Left renal pelvis (tissue), 4 donors: ENCODE measurements at regions not wholly inside any gene's neighbourhood (a gene's known extent, or its start where the extent isn't known, plus 50 kb on each side); places are given as distances from the start of the nearest gene placed in this dataset.

Experiments used
- DNase-seq, 4 donors: peaks; one replicate each; pipeline ENCODE4 v3.0.0-alpha.2; 2013; ENCODE audit warnings: low read depth in 4 of 4, low spot score in 3 of 4

GRCh38 chr13:58032676-58033460 lies 401.3 kb downstream of the PCDH17 start:
- DNase-seq, result no peak

GRCh38 chr13:58043971-58044370 lies 412.4 kb downstream of the PCDH17 start:
- DNase-seq, result no peak

GRCh38 chr13:58048670-58049069 lies 417.1 kb downstream of the PCDH17 start:
- no peak for DNase-seq

- no peak for DNase-seq
Observed at GRCh38 chr13:58051396-58051795, 419.9 kb downstream of the PCDH17 start.

GRCh38 chr13:58051807-58052375 lies 420.3 kb downstream of the PCDH17 start:
- DNase-seq, result no peak

GRCh38 chr13:58056426-58056825 lies 424.9 kb downstream of the PCDH17 start:
- DNase-seq, result no peak

GRCh38 chr13:58059624-58060023 lies 428.1 kb downstream of the PCDH17 start:
- DNase-seq, result no peak

GRCh38 chr13:58080806-58081205 lies 449.3 kb downstream of the PCDH17 start:
- no peak for DNase-seq

GRCh38 chr13:58081301-58081820 lies 449.8 kb downstream of the PCDH17 start:
- DNase-seq, result no peak

- DNase-seq, result no peak
Observed at GRCh38 chr13:58083064-58083463, 451.5 kb downstream of the PCDH17 start.

- no peak for DNase-seq
Observed at GRCh38 chr13:58085274-58085673, 453.7 kb downstream of the PCDH17 start.

GRCh38 chr13:58085819-58086218 lies 454.3 kb downstream of the PCDH17 start:
- no peak for DNase-seq

- DNase-seq, result no peak
Observed at GRCh38 chr13:58087566-58087965, 456.0 kb downstream of the PCDH17 start.

- peak in 2 of 4 donors; percentile 4 to 14 for DNase-seq
Observed at GRCh38 chr13:58093394-58093793, 461.9 kb downstream of the PCDH17 start.

GRCh38 chr13:58097831-58098230 lies 466.3 kb downstream of the PCDH17 start:
- no peak for DNase-seq

- DNase-seq, result no peak
Observed at GRCh38 chr13:58119351-58119750, 487.8 kb downstream of the PCDH17 start.

GRCh38 chr13:58119804-58120203 lies 488.3 kb downstream of the PCDH17 start:
- DNase-seq, result no peak

GRCh38 chr13:58126496-58126895 lies 495.0 kb downstream of the PCDH17 start:
- DNase-seq, result no peak

- DNase-seq, result no peak
Observed at GRCh38 chr13:58134012-58134411, 502.5 kb downstream of the PCDH17 start.

- no peak for DNase-seq
Observed at GRCh38 chr13:58134525-58134924, 503.0 kb downstream of the PCDH17 start.

GRCh38 chr13:58142952-58143351 lies 511.4 kb downstream of the PCDH17 start:
- no peak for DNase-seq

GRCh38 chr13:58144616-58145015 lies 513.1 kb downstream of the PCDH17 start:
- DNase-seq, result no peak
